HepG2 (cell line): ENCODE measurements at regions not wholly inside any gene's neighbourhood (a gene's known extent, or its start where the extent isn't known, plus 50 kb on each side); places are given as distances from the start of the nearest gene placed in this dataset.

Source experiments
- ATAC-seq: fragments of 200-7000 bp; cut with Tn5 transposase; 3 replicates; pipeline ENCODE4 v1.9.1; 2020; ENCODE audit warnings: mild to moderate bottlenecking, moderate library complexity
- BruUV-seq: library from RNA; stranded (reverse); fragments of 400-500 nt; replicated peaks from 2 replicates; lab custom pipeline; 2021; lab: Mats Ljungman, UMichigan
- CTCF ChIA-PET: fragments of 300-600 bp; formaldehyde crosslinking; extraction: SDS; loops from one replicate; lab custom pipeline; 2021; ENCODE audit warnings: low total read pairs, inconsistent platforms, low intra/inter-chr PET ratio; lab: Yijun Ruan, JAX
- POLR2A ChIA-PET: fragments of 350-600 bp; sonication (Branson Sonifier 250); formaldehyde crosslinking; loops from one replicate; lab custom pipeline; 2020; ENCODE audit warnings: antibody characterized with exemption, inconsistent platforms; lab: Yijun Ruan, JAX
- DNase-seq: peaks from one replicate; pipeline ENCODE4 v3.0.0-alpha.2; 2015; ENCODE audit warnings: low spot score
- FAIRE-seq: peaks from 3 replicates; lab custom pipeline; 2011; peaks lifted over from hg19 to GRCh38; lab: Jason Lieb, UNC
- H2AFZ ChIP-seq: one replicate; pipeline ENCODE4 v1.6.1; 2011; ENCODE audit warnings: low read length, inconsistent platforms
- H3K27ac ChIP-seq: fragments of 300-600 bp; 3 replicates; pipeline ENCODE4 v1.8.0; 2011; ENCODE audit warnings: mixed run types, mild to moderate bottlenecking, mixed read lengths, low read length, inconsistent platforms; ENCODE audit not compliant: insufficient read depth; ENCODE audit errors: extremely low read length
- H3K27me3 ChIP-seq, 2 experiments: fragments of 200-600 bp in 1 of 2; 2 replicates in 1 of 2; 3 replicates in 1 of 2; pipeline versions ENCODE4 v1.6.0 to v1.8.0; 2011; ENCODE audit warnings: low read length in 2 of 2, mild to moderate bottlenecking in 2 of 2, moderate library complexity in 2 of 2, inconsistent platforms in 1 of 2; ENCODE audit not compliant: insufficient read depth in 2 of 2, control insufficient read depth in 1 of 2
- H3K36me3 ChIP-seq, 2 experiments: fragments of 200-600 bp in 1 of 2; replicated peaks in 1 of 2; 2 replicates in 1 of 2; 3 replicates in 1 of 2; pipeline versions ENCODE4 v1.5.1 to v1.8.0; 2011; ENCODE audit warnings: low read length in 2 of 2, inconsistent platforms in 1 of 2; ENCODE audit not compliant: insufficient read depth in 2 of 2, control insufficient read depth in 1 of 2
- H3K4me1 ChIP-seq: 2 replicates; pipeline ENCODE4 v1.5.1; 2012; ENCODE audit warnings: low read length, inconsistent platforms; ENCODE audit not compliant: insufficient read depth
- H3K4me2 ChIP-seq: 2 replicates; pipeline ENCODE4 v1.6.0; 2011; ENCODE audit warnings: low read depth, low read length, inconsistent platforms
- H3K4me3 ChIP-seq, 3 experiments: fragments of 200-600 bp in 1 of 3; sonication (generic), shearing (Covaris generic) in 1 of 3; replicated peaks in 1 of 3; 2 replicates each; pipeline ENCODE4 v1.5.1; 2011 to 2016; ENCODE audit warnings: low read length in 3 of 3, inconsistent platforms in 2 of 3, low read depth in 2 of 3, mild to moderate bottlenecking in 2 of 3, control low read depth in 1 of 3, mixed read lengths in 1 of 3; ENCODE audit not compliant: insufficient read depth in 1 of 3
- H3K79me2 ChIP-seq: one replicate; pipeline ENCODE4 v1.6.1; 2011; ENCODE audit warnings: low read length, inconsistent platforms; ENCODE audit not compliant: insufficient read depth
- H3K9ac ChIP-seq: 2 replicates; pipeline ENCODE4 v1.6.0; 2011; ENCODE audit warnings: mild to moderate bottlenecking, low read depth, low read length, inconsistent platforms; ENCODE audit not compliant: insufficient read depth
- H3K9me3 ChIP-seq: 2 replicates; pipeline ENCODE4 v1.5.1; 2012; ENCODE audit warnings: mild to moderate bottlenecking, low read length
- H4K20me1 ChIP-seq: 2 replicates; pipeline ENCODE4 v1.6.0; 2011; ENCODE audit warnings: inconsistent platforms, mild to moderate bottlenecking, low read length, moderate library complexity; ENCODE audit not compliant: insufficient read depth
- ERF ChIP-seq: IDR thresholded peaks from 2 replicates; pipeline ENCODE4 v1.6.1; 2018; ENCODE audit warnings: missing biosample characterization, missing genetic modification reagents
- FOXO4 ChIP-seq: sonication (generic); formaldehyde crosslinking; conservative IDR thresholded peaks from 2 replicates; pipeline ENCODE4 v1.8.1; 2023; ENCODE audit warnings: missing genetic modification reagents
- IKZF4 ChIP-seq: sonication (generic); formaldehyde crosslinking; IDR thresholded peaks from 2 replicates; pipeline ENCODE4 v1.5.1; 2020; ENCODE audit warnings: borderline replicate concordance, mild to moderate bottlenecking, low read depth, missing genetic modification reagents; ENCODE audit errors: not compliant biosample characterization
- LRRFIP1 ChIP-seq: sonication (generic); formaldehyde crosslinking; conservative IDR thresholded peaks from 2 replicates; pipeline ENCODE4 v1.4.0; 2020; ENCODE audit warnings: missing genetic modification reagents
- NFRKB ChIP-seq: fragments of 450-650 bp; IDR thresholded peaks from 2 replicates; pipeline ENCODE4 v1.6.1; 2017
- PHF5A ChIP-seq: IDR thresholded peaks from one replicate; pipeline ENCODE4 v1.6.1; 2018; ENCODE audit warnings: low read depth, missing genetic modification reagents; ENCODE audit not compliant: unreplicated experiment
- RFXANK ChIP-seq: IDR thresholded peaks from 2 replicates; pipeline ENCODE4 v1.6.1; 2016
- THRA ChIP-seq: sonication (generic); formaldehyde crosslinking; IDR thresholded peaks from 2 replicates; pipeline ENCODE4 v1.4.0; 2020; ENCODE audit warnings: missing genetic modification reagents, borderline replicate concordance
- TSC22D2 ChIP-seq: sonication (generic); formaldehyde crosslinking; IDR thresholded peaks from 2 replicates; pipeline ENCODE4 v1.5.1; 2020; ENCODE audit warnings: missing genetic modification reagents, mild to moderate bottlenecking, borderline replicate concordance
- ZEB1 ChIP-seq: IDR thresholded peaks from 2 replicates; pipeline ENCODE4 v1.6.1; 2012; ENCODE audit warnings: mild to moderate bottlenecking, low read depth, inconsistent platforms; ENCODE audit not compliant: insufficient replicate concordance
- ZNF281 ChIP-seq: sonication (generic); formaldehyde crosslinking; IDR thresholded peaks from 2 replicates; pipeline ENCODE4 v1.4.0; 2020; ENCODE audit warnings: missing genetic modification reagents, borderline replicate concordance
- ZNF3 ChIP-seq: IDR thresholded peaks from 2 replicates; pipeline ENCODE4 v1.7.0; 2017; ENCODE audit warnings: inconsistent platforms
- ZNF496 ChIP-seq: sonication (generic); formaldehyde crosslinking; IDR thresholded peaks from 2 replicates; pipeline ENCODE4 v1.8.1; 2023; ENCODE audit warnings: mild to moderate bottlenecking, moderate library complexity, missing genetic modification reagents; ENCODE audit not compliant: insufficient replicate concordance
- ZNF879 ChIP-seq: sonication (generic); formaldehyde crosslinking; IDR thresholded peaks from 2 replicates; pipeline ENCODE4 v1.8.1; 2023; ENCODE audit warnings: missing genetic modification reagents
- ZSCAN29 ChIP-seq: sonication (generic); formaldehyde crosslinking; conservative IDR thresholded peaks from 2 replicates; pipeline ENCODE4 v1.4.0; 2020; ENCODE audit warnings: mild to moderate bottlenecking, missing genetic modification reagents
- ZSCAN9 ChIP-seq: IDR thresholded peaks from 2 replicates; pipeline ENCODE4 v1.6.1; 2016; ENCODE audit warnings: borderline replicate concordance
- WGBS: methylation state at CpG from one replicate; pipeline ENCODE4 v1.1.6; 2017; ENCODE audit warnings: low lambda C conversion rate; 5-methylcytosine and 5-hydroxymethylcytosine counted together
- in situ Hi-C: cut with HindIII; loops from 2 replicates; pipeline ENCODE4 v1.10.0; 2017; ENCODE audit warnings: low pct_unique_long_range_greater_than_20kb; ENCODE audit not compliant: extremely low pct_ligation_motif_present
- intact Hi-C: fragments of 100-400 bp; cut with micrococcal nuclease; formaldehyde crosslinking; loops from one replicate; pipeline ENCODE4 v1.10.0; 2022; ENCODE audit not compliant: unreplicated experiment

GRCh38 chr11:115078461-115079438, 400.4 kb downstream of the NXPE2 start:
- Histone ChIP-seq H3K27ac (no peak overlapping the region), H3K36me3 (no peaks in the 10 kb centered on the region), H3K9me3 (no peaks in the 10 kb centered on the region), H3K4me2 (no peak overlapping the region), H3K9ac (no peak overlapping the region), H3K27me3 (peaks cover 1 to 8% of the 10 kb centered on the region in 2 experiments; a peak in 2 of 5 replicates), H3K79me2 (no peaks in the 10 kb centered on the region), H2AFZ (no peak overlapping the region), H3K4me1 (no peaks in the 10 kb centered on the region), H3K4me3 (no peak overlapping the region), H4K20me1 (no peaks in the 10 kb centered on the region)
- ATAC-seq (no peak), DNase-seq (no peak), FAIRE-seq (no peak)
- no TSS peak for BruUV-seq
- WGBS: 16% methylated on average over 14 of the region's 15 CpGs
- CTCF ChIA-PET: no interaction called here
- POLR2A ChIA-PET: no interaction called here
- in situ Hi-C loops: no loop called here
- intact Hi-C loops: no loop called here
- TF ChIP-seq ZSCAN29 (CRISPR knock-in tag) (no peak), THRA (CRISPR knock-in tag) (no peak), ZNF3 (CRISPR knock-in tag) (no peak), ERF (CRISPR knock-in tag) (no peak), FOXO4 (no peak), IKZF4 (CRISPR knock-in tag) (no peak), ZNF879 (CRISPR knock-in tag) (no peak), ZSCAN9 (CRISPR knock-in tag) (no peak), ZNF281 (no peak), ZNF496 (no peak), RFXANK (CRISPR knock-in tag) (no peak), PHF5A (no peak), ZEB1 (no peak), TSC22D2 (CRISPR knock-in tag) (no peak), NFRKB (no peak), LRRFIP1 (CRISPR knock-in tag) (no peak)
